ENCODE measurements at regions not wholly inside any gene's neighbourhood (a gene's known extent, or its start where the extent isn't known, plus 50 kb on each side); places are given as distances from the start of the nearest gene placed in this dataset.
"Not testable (repeated sequence)": the region's sequence is repeated elsewhere in the genome, so short reads cannot be mapped to it uniquely, and the experiment has no call there.

DNA sequence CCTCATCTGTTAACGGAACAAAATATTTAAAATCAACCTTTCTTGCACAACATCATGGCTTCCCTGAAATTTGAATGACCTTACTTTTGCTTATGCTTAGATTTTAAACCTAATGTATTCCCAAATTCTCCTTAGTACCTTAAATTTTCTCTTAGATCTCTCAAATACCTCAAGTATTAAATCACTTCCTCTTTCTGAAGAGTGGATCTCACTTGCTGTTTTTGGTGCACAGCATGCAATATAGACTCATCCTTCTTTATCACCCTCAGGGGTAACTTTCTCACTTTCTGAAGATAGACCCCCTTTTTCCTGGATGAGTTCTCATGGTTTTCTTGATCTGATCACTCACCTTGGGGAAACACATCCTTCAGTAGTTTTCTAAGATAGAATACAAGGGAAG, 871.7 kb downstream of the DACH1 start:
- no peak for DNase-seq (ENCODE audit: low spot score)

DNA sequence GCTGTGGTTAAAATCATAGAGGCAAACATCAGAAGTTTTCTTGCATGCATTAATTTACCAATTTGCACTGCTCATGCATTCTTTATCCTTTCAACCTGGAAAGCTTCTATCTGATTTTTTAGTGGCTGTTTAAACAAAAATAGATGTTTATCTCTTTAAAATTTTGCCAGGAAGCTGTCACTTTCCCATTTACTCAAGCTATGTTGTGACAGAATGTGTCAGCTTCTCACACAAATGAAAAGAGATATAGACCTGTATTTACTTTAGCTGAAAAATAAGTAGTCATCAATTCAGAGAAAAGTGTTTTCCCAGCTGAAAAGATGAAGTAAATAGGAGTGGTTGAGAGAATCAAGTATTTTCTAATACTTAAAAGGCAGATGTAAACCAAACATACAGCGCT, 872.8 kb downstream of the DACH1 start:
- no peak for DNase-seq (ENCODE audit: low spot score)

DNA sequence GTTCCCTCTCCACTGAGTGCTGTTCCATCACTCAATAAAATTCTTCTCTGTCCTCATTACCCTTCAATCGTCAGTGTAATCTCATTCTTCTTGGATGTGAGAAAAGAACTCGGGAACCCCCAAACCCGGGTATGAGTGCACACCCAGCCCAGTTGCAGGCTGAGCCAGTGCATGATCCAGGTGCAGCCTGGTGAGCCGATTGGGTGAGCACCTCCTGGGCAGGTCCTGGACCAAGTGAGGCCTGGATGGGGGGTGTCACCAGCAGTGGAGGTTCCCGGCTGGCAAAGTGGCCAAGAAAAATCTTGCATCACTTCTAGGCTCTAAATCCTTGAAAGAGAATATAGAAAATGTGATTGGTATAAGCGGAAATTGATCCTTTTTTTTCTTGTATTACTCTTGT, 878.8 kb upstream of the KLHL1 start:
- DNase-seq (ENCODE audit: low spot score), result no peak

DNA sequence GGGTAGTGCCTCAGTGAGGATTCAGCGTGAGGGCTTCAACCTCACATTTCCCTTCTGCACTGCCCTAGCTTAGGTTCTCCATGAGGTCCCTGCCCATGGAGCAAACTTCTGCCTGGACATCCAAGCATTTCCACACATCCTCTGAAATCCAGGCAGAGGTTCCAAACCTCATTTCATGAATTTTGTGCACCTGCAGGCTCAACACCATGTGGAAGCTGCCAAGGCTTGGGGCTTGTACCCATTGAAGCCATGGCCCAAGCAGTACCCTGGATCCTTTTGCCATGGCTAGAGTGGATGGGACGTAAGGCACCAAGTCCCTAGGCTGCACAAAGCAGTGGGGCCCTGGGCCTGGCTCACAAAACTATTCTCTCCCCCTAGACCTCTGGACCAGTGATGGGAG, 877.1 kb upstream of the KLHL1 start:
- no peak for DNase-seq (ENCODE audit: low spot score)

DNA sequence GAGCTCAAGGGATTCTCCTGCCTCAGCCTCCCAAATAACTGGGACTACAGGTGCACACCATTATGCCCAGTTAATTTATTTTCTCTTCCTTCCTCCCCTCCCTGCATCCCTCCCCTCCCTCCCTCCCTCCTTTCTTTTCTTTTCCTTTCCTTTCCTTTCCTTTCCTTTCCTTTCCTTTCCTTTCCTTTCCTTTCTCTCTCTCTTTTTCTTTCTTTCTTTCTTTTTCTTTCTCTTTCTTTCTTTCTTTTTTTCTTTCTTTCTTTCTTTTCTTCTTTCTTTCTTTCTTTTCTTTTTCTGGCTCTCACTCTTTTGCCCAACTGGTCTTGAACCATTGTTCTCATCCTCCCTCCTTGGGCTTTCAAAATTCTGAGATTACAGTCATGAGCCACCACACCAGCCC, 873.0 kb upstream of the KLHL1 start:
- not testable (repeated sequence) for DNase-seq (ENCODE audit: low spot score)

DNA sequence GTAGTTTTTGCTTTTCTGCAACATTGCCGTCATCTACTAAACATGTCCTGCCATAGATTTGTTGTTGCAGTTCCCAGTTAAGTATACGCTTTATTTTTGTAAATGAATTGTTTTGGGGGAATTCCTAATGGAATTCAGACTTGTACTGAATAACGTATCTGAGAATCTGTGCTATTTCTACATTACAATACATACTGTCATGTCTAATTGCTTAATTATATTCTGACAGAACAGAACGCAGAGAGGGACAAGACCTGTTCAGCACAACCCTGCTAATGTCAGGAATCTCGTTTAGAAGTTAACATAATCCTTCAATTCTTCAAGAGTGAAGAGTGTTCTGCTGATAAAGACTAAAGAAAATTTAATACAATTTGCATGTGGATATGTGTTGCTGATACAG, 861.1 kb upstream of the KLHL1 start:
- no peak for DNase-seq (ENCODE audit: low spot score)

DNA sequence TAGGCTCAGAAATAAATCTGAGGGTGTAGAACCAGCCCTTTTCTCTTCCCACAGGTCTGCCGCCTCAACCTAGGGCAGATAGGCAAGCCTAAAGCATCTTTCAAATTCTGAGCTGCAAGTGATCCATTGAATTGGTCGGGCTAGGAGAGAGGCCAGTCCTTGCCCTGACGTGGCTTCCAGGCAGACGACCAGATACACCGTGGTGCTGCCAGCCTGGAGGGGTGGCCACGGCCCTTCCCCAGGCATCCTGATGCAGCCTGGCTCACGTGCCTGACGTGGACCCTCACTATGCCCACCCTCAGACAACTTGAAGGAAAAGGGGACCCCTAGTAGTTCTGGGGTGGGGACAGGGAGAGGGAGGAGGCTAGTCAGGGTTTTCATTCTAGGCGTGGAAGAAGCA, 859.3 kb upstream of the KLHL1 start:
- no peak for DNase-seq (ENCODE audit: low spot score)

DNA sequence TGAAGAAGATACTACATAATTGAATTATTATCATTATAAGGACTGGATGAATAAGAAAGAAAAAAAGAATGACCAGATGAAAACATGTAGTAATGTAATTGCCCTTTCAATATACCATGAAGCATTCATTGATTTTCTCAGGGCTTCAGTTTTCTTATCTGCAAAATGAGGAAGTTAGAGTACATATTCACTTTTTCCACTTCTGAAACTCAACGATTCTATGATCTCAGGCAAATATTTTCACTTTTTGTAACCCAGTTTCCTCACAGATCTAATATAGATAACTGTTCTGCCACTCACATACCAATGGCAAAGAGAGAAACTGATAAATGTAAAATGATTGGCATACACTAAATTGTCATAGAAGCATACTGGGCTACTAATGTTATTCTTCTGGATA, 856.6 kb upstream of the KLHL1 start:
- DNase-seq (ENCODE audit: low spot score), result no peak

DNA sequence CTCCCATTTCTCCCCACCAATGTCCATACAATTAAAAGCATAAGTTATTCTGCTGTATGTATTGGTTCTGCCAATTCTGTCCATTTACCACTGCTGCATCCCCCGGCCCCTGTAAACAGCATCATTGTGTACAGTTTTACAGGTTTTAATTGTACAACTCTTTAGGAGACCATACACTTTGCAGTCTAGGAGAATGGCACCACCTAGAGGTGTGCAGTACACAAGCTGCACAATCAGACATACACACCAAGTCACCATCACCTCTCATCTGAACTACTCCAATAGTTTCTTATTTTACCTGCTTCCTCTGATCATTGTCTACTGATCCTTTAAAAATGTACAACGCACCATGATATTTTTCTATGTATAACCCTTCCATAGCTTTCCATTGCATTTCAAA, 855.9 kb upstream of the KLHL1 start:
- DNase-seq (ENCODE audit: low spot score), result no peak

DNA sequence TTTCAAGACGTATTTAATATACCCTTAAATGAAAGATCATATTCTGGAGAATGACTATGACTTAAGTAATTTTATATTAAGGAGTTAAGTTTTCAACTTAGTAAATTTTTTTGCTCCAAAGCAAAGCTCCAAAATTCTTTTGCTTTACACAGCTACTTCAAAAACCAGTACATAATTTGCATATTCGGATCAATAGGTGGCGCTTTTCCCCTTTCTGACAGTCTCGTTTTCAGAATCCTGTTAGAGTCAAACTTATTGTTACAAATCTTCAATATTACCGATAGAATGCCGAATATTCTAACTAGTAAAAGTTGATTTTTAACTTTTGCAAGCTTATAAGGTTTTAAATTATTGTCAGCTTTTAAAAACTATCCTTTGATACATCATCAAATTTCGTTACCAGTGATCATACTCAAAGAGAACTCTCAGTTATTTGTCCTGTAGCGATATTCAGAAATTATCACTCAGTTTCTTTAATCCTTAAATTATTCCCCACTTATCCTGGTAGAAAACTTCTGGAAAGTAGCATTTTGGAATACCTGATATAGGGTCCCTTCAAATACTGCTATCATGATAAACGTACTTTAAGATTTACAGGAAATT, 852.7 kb upstream of the KLHL1 start:
- DNase-seq (ENCODE audit: low spot score), result peak; percentile 4

DNA sequence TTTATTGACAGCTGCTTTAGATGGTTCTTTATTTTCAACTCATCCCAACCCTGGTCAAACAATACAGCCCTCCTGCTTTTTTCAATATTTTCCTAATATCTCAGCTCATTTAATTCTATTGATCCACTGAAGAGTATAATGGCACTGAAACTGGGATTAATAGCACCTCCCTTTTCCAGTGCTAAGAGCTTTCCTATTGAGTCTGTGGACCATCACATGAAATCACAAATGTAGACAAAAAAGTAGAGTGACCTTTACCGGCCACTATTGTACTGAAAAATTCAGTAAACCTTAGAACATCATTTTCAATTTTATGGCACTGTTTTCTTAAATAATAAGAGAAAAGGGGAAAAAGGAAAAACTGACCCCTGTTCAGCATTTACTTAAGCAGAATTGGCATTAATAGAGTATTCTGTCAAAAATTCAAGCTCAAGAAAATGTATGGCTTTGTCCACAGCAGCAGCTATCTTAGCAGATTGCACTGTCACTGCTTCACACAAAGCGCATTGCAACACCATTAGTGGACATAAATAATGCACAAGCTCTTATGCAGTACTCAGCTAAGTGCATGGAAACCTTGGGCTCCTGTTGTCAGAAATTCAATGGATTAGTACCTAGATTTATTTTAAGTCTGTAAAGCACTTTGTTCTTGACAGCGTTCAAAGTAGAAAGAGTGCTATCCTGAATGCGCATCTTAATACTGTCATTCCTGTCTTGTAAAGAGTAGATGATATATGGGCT, 851.0 kb upstream of the KLHL1 start:
- no peak for DNase-seq (ENCODE audit: low spot score)

DNA sequence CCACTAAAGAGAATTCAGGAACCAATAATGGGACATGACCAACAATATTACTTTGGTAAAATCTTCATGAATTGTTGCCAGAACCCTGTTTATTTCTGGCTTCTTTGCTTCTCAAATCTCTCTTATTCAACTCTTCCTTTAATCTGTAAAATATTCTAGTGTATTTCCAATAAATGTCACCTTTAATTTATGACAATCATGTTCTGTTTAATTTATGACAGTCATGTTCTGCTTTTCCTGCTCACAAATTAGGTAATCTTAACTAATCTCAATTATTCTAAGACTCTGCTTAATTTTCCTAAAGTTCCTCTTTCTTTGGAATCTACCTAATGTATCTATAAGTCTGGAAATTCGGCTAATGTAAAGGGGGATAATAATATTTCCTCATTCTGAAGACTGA, 847.6 kb upstream of the KLHL1 start:
- DNase-seq (ENCODE audit: low spot score), result no peak

DNA sequence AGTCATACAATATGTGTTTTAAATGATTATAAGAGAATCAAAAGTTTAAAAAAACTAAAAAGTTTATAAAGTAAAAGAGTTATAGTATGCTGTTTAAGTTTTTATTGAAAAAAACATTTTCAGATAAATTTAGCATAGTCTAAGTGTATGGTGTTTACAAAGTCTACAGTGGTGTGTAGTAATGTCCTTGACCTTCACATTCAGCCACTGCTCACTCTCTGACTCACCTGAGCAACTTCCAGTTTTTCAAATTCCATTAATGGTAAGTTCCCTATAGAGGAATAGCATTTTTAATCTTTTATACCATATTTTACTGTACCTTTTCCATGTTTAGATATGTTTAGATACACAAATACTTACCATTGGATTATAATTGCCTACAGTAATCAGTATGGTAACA, 842.4 kb upstream of the KLHL1 start:
- no peak for DNase-seq (ENCODE audit: low spot score)

DNA sequence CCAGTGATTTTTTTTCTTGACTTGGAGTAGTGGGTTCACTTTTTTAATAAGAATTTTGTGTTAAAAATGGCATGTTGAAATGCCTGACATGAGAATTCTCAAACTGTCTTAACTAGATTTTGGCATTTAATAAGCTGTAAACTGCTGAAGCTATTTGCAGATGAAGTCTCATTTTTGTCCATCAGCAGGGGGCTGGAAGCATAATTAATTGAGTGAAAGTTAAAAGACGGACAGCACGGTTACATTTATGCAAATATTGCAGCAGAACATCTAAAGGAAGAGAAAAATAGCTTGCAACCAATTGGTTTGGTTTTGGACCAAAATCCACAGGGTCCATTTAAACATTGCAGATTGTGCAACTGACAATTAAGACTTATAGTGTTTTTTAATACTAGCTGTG, 837.3 kb upstream of the KLHL1 start:
- DNase-seq (ENCODE audit: low spot score), result no peak

DNA sequence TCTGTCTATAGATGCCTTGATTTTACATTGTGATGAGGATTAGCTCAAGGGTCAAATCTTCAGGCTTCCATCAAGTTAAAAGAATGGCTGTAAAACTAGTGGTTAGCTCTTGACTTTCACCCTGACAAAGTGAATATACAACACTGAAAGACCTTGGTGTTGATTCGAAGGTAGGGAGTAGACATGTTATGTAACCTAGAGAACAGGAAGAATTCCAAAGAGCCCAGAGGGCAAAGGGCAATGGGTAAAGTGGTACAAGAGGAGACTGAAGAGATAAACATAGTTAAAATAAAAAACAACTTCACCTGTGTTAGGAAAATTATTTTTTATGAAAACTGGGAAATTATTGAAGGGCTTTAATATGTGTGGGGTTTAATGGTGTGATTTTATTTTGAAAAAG, 833.2 kb upstream of the KLHL1 start:
- no peak for DNase-seq (ENCODE audit: low spot score)

DNA sequence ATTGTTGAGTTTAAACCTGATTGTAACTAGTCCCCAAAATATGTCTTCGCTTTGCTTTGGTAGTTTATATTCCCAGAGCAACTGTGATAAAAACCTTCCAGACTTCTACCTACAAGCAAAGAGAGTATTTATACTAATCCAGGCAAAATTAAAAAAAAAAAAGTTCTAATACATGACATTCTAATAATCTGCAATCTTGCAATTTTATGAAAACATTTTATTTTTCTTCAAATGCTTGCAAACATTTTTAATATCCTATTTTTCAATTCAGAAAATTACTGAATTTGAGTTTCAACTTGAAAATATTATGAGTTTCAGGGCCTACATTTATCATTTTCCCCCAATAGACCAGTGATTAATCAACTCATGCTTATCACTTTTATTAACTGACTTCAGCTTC, 830.2 kb upstream of the KLHL1 start:
- no peak for DNase-seq (ENCODE audit: low spot score)

DNA sequence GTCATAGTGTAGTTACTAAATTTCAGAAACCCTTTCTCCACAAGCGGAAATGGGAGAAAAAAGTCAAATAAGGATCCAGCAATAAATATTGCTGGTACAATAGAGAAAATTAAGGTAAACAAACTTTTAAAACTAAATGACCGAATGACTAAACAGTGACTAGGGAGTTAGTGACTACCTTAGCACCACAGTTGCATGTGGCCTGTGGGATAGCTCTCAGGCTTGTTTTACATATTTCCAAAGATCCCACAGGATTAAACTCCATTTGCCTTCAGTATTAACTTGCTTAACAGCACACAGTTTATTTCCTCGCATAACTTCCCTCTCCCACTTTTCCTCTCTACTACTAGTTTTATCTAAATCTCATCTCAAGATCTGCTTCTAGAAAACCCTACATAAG, 824.3 kb upstream of the KLHL1 start:
- DNase-seq (ENCODE audit: low spot score), result no peak

DNA sequence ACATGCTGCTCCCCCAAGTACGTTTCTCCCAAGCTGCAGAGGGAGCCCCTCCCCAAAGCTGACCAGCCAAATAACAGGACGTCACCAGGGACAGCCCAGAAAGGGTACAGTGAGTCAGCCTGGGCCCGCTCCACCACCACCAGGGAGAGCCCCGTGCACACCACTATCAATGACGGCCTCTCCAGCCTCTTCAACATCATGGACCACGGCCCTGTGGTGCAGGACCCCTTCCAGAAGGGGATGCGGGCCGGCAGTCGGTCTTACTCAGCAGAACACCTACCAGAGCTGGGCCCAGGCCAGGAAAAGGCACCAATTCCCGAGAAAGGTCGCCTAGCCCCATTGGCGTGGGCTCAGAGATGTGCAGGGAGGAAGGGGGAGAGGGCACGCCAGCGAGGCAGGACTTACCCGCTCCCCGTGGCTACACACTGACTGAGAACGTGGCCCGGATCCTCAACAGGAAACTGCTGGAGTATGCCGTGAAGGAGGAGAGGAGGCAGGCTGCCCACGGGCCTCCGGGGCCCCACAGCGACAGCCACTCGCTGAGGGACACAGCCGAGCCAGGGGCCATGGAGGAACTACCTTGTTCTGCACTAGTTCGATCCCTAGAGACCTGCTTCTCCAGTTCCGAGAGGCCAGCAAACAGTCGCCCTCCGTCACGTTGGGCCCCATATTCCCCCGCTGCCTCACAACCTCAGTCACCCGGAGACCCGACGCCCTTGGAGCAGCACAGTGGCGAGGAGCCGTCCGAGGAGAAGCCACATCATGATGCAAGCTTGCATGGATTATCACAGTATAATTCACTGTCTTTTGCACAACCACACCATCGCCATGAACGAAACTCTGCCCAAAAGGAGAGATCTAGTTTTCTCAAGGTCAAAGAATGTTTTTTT, 815.9 kb upstream of the KLHL1 start:
- no peak for DNase-seq (ENCODE audit: low spot score)

DNA sequence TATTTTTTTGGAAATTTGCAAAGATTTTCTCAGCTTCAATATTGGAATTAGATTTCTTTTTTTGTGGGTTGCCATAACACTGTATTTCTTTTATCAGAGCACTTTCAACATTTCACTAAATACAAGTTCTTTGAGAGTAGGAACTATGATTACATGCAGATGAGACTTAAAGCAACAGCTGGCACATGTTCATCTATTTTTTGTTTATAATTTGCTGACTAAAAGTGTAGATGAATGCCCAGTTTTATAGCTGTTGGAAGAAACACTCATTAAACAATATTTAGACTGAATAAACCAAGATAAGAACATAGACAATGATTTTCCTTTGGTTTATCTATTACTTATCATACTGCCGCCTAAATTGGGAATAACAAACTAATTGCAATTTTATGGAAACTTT, 803.0 kb upstream of the KLHL1 start:
- no peak for DNase-seq (ENCODE audit: low spot score)

DNA sequence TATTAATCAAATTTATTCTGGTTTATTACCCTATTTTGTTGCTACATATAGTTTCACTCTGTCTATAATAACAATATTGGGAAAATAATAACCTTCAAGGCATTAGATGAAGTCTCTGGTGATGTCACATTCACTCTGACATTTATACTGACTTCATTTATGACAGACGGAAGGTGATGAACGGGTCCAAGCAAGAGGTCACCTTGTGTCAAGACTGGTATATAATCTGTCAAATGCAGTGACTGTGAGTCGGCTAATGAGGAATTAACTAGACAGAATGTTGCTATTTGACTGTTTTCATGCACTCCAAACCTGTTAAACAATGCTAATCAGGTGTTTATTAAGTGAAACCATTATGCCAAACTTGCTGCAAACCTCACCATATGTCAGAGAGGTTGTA, 800.5 kb upstream of the KLHL1 start:
- no peak for DNase-seq (ENCODE audit: low spot score)

DNA sequence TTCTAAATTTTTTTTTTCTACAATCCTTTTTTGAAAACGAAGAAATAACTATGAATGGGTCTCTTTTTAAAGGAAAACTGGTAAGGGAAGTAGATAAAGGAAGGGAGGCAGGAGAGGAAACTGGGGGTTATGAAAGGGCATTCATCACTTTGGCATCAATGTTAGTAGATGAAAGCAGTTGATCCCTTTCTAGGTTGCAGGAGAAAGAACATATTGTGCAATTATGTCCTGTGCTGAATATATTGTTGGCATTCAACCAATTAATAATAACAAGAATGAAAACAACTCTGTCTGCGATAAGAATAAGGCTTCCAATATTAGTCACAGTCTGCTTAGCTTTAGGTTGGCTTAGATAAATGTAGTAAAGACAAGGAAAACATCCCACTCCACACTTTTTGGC, 796.8 kb upstream of the KLHL1 start:
- no peak for DNase-seq (ENCODE audit: low spot score)

DNA sequence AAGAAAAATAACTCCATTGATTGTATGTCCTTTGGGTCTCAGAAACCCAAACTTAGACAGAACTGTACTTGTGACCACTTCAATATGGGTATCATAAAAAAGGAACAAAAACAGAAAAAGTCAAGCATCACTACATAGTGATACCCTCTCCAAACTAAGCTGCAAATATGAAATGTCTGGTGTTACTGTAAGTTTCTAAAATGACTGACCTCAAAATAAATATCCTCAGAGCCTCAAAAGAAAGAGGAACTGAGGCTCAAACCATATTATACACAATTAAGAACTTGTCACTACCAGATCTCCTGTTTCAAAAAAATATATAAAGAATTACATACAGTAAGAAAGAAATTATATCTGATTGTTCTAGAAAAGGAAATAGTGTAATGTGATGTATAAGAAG, 787.9 kb upstream of the KLHL1 start:
- DNase-seq (ENCODE audit: low spot score), result no peak

DNA sequence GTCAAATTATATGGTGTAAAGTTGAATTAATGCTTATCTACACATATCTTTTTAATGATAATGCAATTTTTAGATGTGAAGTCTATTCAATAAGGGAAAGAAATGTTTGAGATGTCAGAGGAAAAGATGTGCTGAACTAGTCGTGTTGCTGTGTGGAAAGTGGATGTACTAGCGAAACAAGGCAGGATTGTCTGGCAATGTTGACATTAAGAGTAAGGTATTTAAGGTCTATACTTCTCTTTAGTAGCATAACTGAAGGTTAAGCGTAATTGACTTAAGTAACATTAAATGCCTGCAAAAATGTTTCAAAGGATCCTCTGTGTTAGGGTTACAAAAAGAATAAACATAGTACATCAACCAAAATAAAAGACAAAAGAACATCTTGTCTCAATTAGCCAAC, 787.3 kb upstream of the KLHL1 start:
- DNase-seq (ENCODE audit: low spot score), result no peak

All from AG20443 (cell line).